T1000 (cell line): ENCODE measurements at regions not wholly inside any gene's neighbourhood (a gene's known extent, or its start where the extent isn't known, plus 50 kb on each side); places are given as distances from the start of the nearest gene placed in this dataset.
"Not testable (repeated sequence)": the region's sequence is repeated elsewhere in the genome, so short reads cannot be mapped to it uniquely, and the experiment has no call there.

ENCODE experiments used
- DNase-seq: peaks from one replicate; lab custom pipeline; 2025; ENCODE audit warnings: mixed read lengths; lab: John Stamatoyannopoulos, UW

DNA sequence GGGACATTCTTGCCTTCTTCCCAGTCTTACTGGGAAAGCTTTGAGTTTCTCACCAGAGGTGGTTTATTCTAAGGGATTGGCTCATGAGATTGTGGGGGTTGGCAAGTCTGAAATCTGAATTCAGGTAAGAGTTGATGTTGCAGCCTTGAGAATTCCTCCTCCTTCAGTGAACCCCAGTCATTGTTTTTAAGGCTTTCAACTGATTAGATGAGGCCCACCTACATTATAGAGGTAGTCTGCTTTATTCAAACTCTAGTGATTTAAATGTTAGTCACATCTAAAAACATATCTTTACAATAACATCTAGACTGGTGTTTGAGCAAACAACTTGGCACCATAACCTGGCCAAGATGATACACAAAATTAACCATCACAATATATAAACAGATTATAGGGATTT, 156.5 kb upstream of the MED14 start:
- DNase-seq = no peak

DNA sequence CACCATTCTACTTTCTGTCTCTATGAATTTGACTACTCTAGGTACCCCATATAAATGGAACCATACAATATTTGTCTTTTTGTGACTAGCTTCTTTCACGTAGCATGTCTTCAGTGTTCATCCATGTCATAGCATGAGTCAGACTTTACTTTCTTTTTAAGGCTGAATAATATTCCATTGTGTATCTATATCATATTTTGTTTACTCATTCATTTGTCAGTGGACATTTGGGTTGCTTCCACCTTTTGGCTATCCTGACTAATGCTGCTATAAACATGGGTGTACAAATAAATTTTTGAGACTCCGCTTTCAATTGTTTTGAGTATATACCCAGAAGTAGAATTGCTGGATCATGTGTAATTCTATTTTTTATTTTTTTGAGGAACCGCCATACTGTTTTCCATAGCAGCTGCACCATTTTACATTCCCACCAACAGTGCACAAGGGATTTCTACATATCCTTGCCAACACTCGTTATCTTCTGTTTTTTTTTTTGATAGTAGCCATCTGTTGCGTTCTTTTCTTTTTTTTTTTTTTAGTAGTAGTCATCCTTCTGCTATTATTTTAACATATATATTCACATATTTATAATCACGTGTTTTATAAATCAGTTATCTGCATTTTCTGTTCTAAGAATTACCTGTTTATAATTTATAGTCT, 158.0 kb upstream of the MED14 start:
- DNase-seq = no peak

DNA sequence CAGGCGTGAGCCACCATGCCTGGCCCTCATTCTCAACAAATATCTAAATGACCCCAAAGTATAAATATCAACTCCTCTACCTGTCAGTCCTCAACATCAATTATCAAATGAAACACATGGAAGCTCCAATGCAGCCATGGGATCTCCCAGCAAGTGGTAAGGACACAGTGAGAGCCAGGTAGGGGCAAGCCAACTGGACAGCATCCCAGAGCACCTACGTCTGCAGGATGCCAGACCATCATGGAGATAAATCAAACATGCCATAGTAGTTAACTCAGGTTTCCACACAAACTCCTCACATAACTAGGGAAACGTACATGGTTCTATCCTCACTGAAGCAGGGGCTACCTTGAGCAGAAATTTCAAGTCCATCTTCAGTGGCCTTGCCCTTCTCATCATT, 159.9 kb upstream of the MED14 start:
- DNase-seq = no peak

DNA sequence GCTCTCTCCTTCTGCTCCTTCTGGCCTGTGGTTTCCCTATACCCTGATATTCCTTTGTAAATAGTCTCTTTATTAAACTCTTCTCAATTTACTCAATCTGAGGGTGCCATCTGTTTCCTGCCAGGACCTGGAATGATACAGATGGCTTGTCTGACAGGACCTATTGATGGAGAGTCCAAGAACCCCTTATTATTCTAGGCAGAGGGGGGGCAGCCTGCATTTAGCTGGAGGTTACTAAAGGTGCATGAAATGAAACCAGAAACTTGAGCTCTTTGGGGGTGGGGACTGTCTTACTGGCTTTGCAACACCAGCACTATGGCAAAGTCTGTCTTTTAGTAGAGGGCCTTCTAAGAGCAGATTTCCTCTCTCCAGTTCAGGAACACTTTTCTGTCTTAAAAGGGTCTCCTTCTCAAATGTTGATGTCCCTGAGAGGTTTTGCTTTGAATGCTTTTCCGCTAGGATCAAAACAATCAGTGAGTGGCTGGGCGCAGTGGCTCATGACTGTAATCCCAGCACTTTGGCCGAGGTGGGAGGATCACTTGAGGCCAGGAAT, 162.5 kb upstream of the MED14 start:
- no peak for DNase-seq

DNA sequence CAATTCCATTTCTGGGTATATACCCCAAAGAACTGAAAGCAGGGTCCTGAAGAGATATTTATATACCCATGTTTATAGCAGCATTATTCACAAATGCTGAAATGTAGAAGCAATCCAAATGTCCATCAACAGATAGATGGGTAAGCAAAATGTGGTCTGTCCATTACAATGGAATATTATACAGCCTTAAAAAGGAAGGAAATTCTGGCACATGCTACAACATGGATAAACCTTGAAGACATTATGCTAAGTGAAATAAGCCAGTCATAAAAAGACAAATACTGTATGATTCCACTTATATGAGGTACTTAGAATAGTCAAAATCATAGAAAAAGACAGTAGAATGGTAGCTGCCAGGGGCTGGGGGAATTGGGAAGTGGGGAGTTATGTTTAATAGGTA, 169.4 kb upstream of the MED14 start:
- DNase-seq = not testable (repeated sequence)

DNA sequence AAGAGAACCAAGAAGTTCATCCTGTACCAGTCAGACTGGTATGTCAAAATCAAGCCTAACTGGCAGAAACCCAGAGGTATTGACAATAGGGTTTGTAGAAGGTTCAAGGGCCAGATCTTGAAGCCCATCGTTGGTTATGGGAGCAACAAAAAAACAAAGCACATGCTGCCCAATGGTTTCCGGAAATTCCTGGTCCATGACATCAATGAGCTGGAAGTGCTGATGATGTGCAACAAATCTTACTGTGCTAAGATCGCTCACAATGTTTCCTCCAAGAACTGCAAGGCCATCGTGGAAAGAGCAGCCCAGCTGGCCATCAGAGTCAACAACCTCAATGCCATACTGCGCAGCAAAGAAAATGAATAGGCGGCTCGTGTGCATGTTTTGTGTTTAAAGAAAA, 172.7 kb upstream of the MED14 start:
- DNase-seq = no peak

DNA sequence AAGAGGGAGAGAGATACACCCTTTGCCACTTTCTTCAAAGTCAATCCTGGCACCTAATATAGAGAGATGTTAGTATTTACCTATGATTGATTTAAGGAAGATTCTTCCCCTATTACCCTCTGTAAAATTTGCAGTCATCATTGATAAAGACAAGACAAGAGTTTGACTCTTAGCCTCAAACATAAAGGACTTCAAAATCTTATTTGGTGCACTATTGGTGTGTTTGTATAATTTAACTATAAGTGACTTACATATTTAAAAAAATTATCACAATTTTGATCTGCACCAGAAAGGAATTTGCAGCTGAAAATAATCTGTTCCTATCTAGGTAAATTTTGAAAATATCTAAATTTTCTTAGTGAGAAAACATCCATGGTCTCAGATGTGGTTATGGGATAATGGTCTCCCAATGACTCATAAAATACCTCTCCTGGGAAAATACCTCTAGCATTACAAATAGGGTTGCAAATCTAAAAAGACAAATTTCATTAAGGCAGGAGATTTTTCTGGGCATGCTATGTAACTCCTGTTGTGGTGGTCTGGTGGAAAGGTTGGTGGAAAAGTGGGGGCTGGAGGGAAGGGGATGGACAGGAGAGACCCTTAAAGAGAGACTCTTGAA, 173.6 kb upstream of the MED14 start:
- no peak for DNase-seq

DNA sequence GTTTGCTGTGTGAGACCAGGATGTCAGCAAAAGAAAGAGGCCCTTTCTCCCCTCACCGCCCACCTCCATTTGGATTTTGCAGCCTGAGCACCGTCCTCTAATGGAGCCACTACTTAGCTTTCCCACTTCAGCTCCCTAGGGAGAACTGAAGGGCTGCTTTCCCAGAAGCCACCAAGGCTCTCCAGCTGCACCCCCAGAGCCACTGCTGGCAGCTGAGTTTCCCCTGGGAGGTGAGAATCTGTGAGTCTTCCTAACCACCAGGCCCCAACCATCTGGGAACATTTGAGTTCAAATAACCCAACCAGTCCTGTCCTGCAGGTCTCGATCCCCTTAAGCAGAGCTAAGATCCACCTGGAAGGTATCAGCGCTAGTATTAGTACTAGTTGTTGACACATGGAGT, 173.1 kb upstream of the USP9X start:
- no peak for DNase-seq

DNA sequence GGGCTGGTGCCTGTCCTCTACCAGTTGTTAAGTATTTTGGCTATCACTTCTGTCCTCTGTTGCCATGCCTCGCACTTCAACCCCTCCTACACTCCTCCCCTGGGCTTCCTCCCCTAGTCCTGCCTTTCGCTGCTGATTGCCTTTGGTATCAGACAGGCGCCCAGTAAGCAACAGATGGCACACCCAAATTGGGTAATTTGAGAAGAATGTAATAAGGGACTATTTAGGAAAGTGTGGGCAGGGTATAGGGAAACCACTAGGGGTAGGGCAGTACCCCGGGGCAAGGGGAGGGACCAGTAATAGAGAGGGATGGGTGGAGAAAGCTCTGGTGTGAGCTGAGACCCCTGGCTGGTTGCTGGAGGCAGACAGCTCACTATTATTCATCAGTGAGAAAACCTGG, 172.7 kb upstream of the USP9X start:
- peak; percentile 15 for DNase-seq

DNA sequence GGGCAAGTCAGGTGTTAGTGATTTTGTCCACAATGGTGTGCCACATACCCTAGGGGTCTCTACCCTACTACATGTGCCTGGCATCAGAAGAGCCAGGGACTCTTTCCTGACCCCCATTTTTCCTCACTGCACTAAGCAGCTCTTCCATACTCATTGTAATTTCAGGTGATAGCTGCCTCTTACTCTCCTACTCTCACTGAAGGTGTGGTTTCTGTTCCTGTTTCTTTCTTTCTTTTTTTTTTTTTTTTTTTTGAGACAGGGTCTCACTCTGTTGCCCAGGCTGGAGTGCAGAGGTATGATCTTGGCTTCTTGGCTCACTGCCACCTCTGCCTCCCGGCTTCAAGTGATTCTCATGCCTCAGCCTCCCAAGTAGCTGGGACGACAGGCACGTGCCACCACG, 164.9 kb upstream of the USP9X start:
- DNase-seq = no peak

DNA sequence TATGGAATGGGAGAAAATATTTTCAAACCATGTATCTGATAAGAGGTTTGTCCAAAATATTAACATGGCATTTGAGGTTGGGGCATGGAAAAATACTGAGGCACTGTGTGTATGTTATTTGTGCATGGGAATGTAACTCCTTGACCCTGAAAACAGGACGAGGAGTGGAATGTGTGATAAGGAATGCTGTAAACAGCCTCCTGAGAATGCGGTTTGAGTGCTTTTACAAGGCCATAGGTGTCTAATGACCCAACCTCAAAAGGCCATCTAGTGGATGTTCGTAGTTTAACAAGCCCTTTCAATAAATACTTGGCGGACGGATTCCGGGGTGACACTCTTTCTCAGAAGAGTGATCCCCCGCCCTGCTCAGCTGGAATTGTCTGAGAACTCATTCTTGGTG, 162.9 kb upstream of the USP9X start:
- peak; percentile 8 for DNase-seq

DNA sequence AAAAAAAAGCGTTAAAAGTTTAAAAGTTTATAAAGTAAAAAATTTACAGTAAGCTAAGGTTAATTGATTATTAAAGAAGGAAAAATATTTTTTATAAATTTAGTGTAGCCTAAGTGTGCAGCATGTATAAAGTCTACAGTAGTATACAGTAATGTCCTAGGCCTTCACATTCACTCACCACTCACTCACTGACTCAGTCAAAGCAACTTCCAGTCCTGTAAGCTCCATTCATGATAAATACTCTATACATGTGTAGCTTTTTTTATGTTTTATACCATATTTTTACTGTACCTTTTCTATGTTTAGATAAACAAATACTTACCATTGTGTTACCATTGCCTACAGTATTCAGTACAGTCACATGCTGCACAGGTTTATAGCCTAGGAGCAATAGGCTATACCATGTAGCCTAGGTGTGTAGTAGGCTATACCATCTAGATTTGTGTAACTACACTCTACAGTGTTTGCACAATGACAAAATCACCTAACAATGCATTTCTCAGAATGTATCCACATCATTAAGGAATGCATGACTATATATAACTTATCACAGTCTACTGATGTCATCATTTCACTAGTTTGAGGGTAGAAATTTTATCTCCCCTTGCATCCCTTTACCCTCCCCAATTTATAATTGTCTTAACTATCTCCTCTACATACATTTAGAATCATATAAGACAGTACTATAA, 158.4 kb upstream of the USP9X start:
- DNase-seq = not testable (repeated sequence)

DNA sequence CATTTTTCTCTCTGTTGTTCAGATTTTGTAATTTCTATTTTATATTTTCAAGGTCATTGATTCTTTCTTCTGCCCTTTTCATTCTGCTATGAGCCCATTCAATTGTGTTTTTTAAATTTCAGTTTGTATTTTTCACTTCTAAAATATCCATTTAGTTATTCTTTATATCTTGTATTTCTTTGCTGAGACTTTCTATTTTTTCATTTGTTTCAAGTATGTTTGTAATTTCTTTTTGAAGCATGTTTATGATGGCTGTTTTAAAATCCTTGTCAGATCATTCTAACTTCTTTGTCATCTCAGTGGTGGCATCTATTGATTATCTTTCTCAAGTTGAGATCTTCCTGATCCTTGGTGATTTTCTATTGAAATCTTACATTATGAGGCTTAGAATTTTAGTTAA, 157.2 kb upstream of the USP9X start:
- no peak for DNase-seq

DNA sequence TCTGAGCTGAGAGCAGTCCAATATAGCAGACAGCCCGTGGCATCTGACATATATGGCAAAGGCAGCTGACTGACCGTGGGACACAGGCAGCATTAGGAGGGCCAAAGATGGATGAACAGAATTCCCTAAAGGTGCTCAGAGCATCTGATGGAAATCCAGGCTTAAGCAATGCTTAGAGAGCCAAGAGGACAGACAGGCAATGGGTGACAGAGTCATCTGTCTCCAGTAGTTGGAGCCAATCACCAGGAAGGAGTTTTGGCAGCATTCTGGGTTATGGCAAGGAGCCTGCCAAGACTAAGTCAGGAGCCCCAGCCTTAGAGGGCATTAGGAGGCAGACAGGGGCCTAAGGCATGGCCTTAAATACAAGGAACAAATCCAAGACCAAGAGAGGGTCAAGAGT, 153.3 kb upstream of the USP9X start:
- DNase-seq = no peak

DNA sequence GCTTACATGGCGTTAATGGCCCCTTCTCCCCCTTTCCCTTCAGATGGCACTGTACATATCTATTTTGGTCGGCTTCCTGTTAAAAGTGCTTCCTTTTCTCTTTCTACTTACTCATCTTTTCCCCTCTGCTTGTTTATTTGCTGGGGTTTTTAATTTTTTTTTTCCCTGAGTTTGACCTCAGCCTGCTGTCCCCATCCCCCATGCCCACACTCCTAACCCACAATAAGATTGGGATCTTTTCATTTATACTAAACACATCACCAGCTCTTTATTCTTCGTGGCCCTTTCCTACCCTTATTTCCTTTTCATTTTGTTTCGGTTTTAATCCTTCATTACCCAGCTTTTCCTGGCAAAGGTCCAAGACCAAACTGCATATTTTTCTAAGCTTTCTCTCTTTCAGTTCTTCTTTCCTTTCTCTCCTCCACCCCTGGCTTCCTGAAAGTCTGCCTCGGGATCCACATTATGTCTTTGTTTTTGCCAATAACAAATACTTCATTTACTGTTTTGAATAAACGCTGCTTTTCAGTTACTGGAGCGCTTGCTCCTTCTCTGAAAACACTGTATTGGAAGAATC, 152.0 kb upstream of the USP9X start:
- DNase-seq = no peak

DNA sequence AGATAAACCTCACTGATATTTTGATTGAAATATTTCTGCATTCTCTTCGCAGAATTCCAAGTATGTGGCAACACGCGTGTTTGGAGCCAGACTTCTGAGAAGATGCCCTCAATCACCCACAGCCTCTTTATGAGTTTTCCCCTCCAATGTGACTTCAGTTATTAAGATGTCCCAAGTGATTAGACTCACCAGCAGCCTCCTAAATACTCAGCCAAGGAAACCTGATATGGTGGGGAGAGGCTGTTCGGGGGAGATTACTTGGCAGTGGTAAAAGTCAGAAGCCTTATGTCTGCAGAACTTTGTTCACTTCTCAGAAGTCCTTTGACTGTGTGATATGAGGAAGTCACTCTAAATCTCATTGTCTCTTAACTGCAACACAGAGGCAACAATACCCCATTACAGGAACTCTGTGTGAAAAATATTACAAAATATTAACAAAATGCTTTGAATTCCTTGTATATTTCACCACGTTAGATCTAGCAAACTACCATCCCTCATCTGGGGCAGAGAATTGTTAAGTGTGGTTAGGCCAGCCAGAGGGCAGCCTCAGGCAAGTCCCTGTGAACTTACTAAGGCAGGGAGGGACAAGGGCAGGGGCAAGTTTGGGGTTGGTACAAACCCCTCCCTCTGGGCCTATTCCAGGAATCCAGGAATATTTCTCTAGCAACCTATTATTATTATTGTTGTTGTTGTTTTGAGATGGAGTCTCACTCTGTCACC, 151.4 kb upstream of the USP9X start:
- DNase-seq = peak; percentile 8

DNA sequence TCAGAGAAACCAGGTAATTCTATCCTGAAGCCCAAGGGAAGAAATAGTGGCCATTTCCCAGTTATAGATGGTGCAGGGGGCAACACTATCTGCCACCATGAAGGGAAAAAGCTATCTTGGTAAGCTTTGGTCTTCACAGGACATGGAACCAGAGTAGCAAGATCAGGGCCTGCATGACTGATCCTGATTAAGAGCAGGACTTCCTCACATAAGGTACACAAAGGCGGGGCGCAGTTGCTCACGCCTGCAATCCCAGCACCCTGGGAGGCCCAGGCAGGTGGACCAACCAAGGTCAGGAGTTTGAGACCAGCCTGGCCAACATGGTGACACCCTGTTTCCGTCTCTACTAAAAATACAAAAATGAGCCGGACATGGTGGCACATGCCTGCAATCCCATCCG, 148.4 kb upstream of the USP9X start:
- DNase-seq = no peak

DNA sequence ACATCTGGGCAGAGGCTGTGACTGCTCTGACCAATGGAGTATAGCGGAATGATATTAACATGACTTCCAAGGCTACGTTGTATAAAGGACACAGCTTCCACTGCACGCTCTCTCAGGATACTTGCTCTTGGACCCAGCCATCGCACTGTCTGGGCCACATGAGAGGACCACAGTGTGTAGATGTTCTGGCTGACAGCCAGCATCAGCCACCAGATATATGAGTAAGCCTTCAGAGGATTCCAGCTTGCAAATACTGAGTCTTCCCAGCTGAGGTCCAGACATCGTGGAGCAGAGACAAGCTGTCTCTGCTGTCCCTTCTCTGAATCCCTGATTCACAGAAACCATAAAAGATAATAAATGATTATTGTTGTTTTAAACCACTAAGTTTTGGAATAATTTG, 146.8 kb upstream of the USP9X start:
- peak; percentile 16 for DNase-seq

DNA sequence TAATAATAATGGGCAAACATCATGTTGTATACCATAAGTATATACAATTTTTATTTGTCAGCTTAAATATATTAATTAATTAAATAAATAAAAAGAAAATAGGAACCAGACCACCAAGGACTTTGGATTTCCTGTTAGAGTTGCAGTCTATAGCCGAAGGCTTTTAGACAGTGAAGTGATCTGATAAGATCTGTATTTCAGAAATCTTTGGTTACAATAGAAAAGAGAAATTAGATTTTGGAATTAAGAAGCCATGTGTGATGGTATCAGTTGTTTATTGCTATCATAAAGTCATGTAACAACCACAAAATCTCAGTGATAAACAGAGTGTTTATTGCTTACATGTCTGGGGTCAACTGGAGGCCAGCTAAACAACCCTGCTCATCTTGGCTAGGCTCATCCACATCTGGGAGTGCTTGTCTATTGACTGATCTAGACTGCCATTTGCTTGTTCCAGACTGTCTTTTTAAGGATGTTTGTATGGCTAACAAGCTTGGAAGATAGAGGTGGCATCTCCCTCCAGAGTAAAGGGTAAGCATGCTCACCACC, 142.1 kb upstream of the USP9X start:
- DNase-seq = no peak

DNA sequence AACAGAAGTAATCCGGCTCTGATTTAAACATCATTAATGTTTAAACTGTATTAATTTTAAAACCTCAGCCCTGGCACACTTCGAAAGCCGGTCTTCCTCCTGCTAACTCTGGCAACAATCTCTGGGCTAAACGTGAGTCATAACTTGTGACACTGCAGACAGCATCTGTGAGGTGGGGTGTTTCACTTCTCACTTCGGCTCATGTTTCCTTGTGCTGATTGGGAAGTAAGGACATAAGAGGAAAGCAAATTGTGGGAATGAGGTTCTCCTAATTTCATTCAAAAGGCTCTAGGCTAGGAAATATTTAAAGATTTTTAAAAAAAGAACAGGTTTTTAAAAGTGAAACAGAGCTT, 139.9 kb upstream of the USP9X start:
- DNase-seq = no peak

DNA sequence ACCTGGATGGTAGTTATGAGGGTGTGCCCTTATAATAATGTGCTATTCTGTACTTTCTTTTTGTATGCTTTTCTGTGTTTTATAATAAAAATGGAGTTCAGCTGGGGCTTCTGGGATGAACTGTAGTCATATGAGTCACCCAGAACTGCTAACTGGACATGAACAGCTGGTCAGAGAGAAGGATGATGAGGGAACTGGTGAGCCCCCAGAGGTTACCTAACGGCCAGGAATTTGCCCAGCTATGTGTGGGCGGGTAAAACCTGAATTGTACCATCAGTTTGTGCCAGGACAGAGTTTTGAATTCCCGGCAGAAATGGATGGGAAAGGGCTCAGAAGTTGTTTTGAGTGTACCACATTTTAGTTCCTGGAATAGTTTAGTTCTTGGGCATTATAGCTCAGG, 138.0 kb upstream of the USP9X start:
- no peak for DNase-seq

DNA sequence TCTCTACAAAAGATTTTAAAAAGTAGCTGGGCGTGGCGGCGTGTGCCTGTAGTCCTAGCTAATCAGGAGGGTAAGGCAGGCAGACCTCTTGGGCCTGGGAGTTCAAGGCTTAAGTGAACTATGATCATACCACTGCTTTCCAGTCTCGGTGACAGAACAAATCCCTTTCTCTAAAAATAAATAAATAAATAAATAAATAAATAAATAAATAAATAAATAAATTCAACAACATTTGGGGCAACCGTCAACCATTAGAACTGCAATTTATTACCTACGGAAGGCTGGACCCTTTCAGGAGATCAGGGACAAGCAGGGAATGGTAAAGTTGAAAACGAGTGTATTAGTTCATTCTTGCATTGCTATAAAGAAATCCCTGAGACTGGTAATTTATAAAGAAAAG, 136.2 kb upstream of the USP9X start:
- DNase-seq = no peak
